EL (cell line): ENCODE measurements at regions not wholly inside any gene's neighbourhood (a gene's known extent, or its start where the extent isn't known, plus 50 kb on each side); places are given as distances from the start of the nearest gene placed in this dataset.
"Not testable (repeated sequence)": the region's sequence is repeated elsewhere in the genome, so short reads cannot be mapped to it uniquely, and the experiment has no call there.

Source experiments
- DNase-seq: peaks from one replicate; pipeline ENCODE4 v3.0.0-alpha.2; 2016

DNA sequence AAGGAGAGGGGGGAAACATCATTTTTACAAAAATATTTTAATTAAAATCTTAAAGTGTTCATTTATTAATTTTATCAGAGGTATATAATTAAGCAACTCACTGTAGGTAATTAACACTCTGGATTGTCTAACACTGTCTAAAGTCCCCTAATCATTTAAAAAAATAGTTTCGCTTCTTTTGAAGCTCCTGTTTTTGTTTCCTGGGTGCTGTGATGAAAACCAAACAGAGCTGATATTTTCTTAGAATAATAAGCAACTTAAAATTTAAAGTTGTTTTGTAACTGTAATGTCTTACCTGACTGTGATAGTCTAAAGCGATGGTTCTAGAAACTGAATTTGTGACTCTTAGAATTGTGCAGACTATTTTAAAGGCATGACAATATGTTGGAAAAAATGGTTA lies 961.0 kb downstream of the GATA3 start:
- no peak for DNase-seq

DNA sequence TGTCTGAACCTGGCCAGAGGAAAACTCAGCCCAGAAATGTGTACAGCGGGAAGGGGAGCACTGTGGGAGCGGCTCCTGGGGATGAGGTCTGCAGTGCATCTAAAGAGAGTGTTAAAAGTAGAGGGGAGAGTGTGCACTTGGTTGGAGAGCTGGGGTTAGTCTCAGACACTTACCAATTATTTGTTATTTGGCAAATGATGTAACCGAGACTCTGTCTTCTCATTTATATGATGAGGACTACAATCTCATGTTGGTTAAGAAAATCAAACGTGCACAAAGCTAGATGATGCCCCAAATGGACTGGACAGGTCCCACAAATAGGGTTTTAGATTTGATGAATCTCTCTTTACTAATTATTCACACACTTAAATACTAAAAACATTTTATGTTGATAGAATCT lies 962.4 kb downstream of the GATA3 start:
- DNase-seq = no peak

DNA sequence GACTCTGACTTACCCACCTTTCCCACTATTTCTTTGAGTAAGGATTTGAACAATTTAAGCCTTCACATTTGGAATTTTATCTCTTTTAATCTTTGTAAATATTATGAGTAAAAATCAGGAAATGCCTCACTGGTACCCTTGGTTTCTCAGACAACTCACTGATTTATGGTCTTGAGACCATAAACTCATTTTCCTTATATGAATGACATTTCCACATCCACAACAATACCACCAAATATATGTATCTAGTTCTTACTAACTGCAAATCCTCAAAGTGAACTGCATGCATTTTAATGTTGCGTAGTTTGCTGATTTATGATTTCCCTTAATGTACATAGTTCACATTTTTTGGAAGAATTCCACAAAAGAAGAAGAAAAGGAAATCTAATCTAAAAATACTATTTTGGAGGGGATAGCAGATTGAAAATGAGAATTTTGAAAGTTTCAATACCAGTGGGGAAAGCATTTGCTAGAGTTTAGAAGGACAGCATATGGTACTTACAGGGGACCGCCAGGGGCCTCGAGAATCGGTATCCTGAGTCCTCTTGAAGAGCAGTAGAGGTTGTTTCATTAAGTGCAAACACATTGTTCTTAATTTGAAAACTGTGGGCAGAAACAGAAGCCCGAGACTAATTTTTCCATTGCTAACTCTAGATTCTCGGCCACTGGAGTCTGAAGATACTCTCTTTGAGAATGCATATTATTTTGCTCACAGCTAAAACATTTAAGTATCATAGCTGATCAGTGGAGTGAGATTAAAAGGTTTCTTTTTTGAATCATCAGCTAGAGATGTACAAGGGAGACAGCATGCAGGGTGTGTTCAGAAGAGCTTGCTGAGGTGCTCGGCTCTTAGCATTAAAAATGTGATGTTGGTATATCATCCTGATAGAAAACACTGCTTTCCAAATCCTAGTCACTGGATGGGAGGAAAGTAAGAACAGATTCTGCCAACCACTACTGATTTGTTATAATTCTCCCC lies 964.0 kb downstream of the GATA3 start:
- no peak for DNase-seq

DNA sequence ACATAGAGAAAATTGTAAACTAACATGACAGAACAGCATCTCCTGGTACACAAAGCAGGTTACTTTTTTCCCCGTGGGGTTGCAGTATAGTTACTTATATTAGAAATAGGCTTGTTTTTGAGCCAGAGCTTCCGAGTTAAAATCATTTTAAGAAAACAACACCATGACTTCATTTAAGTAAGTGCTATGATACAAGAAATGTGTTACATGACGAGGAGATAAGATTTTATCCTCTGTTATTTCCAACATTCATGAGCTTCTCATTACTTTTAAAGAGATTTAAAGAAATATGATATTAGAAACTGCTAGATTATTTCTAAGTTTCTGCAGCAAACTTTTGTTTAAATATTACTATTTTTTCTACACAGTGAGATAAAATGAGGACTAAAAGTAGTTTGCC lies 968.7 kb downstream of the GATA3 start:
- no peak for DNase-seq

DNA sequence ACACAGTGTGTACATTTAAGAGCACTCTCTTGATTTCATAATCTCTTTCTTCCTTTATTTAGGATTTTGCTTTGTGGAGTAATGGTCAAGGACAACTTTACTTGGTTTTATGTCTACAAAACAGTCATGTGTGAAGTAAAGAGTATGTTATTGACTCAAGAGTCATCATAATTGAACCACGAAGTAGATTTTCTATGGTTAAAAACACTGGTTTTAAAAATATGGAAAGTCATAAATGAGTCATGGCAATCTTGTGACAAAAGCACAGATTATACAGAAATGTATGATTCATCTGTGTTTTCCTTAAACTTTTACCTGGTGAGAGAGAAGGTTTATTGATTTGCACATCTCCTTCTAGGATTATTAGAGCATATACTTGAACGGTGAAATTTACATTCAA lies 969.7 kb downstream of the GATA3 start:
- no peak for DNase-seq

DNA sequence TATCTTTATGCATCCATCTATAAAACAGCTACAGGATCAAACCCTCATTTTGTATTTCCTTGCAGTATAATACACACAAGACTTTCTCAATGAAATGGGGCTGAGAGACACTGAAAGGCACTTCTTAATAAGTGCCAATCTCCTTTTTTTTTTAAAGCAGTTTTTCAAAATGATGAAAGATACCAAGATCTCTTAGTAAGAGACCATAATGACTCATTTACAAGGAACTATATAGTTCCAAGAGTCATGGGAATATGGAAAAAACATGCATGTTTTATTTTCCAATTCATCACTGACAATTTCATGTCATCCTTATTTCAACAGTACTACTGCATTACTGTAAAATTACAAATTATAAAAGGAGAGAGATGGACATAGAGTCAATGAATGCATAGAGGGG lies 973.7 kb downstream of the GATA3 start:
- DNase-seq = no peak

DNA sequence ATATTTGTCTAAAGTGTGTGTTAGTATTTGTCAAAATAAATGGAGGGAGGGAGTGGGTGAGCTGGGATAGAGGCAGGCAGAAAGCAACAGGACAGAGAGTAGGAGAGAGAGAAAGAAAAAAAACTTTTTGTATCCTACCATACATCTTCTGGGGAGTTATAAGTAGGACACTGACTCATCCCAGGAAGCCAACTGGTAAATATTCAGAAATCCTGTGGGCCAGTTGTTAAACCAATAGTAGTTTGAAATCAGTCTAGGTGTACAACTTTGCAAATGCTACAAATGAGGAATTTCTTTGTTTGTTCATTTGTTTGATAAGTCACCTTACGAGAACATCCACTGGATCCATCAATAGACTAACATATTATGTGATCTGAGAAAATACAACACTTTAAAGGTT lies 980.9 kb downstream of the GATA3 start:
- no peak for DNase-seq

DNA sequence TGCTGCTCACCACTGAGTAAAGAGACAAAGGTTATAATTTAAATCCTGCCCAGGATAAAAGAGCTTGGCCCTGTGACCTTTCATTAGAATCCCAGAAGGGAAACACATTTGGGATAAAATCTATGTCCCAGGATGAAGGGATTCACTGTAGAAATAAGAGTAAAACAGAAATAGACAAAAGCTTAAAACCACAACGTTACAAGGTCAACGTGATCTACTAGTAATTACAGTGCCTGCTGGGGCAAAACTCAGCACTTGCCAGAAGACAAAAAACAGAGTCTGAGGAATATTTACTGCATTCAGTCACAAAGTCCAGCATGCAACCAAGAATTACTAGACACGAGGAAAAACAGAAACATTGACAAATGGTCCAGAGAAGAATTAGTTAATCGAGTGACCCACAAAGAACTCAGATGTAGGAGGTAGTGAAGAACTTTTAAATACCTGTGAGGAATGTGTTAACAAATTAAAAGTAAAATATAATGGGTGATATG lies 982.3 kb downstream of the GATA3 start:
- no peak for DNase-seq

DNA sequence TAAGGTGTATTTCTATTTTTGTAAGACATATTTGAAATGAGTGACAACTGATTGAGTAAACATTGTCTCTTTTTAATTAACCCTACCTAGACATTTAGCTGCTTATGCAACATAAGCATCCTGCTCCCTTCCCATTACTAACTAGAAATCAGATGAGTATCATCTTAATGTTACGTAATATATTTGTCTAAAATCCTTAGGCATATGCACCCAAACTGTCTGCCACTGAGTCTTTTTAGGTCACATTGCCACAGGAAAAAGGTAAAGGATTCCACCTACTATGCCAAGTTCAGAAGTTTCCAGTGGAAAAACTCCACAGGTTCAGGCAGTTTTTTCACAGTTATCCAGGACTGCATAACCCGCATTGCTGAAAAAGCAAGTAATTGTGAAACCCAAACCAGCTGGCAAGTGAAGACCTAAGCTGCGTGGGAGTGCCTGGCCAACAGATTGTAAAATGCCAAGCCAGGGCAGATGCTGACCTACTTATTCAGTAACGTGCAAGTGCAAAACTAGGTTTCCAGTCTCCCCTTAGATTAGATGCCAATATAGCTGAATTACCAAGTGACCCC lies 983.7 kb downstream of the GATA3 start:
- DNase-seq = no peak

DNA sequence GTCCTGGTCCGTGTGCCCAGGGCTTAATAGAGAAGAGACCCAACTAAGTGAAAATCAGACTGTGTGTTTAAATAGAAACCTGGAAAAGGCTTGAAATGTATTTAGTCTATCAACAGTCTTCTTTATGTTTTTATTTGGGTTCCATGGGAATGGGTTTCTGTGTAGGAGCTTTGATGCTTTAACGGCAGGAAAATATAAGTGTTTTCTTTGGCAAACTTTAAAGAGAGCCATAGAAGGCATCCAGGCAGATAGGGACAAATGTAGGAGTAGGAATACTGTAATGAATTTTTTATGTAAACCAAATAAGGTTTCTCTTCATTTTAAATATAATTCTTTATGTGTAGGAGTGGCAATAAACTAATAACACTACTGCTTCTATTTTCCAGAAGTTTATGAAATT lies 989.0 kb downstream of the GATA3 start:
- no peak for DNase-seq

DNA sequence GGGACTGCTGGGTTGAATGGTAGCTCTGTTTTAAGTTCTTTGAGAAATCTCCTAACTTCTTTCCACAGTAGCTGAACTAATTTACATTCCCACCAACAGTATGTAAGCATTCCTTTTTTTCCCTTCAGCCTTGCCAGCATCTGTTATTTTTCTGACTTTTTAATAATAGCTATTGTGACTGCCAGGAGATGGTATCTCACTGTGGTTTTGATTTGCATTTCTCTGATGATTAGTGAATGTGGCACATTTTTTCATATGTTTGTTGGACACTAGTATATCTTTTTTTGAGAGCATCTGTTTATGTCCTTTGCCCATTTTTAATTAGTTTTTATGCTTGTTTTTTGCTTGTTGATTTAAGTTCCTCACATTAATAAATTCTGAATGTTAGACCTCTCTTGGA lies 990.8 kb downstream of the GATA3 start:
- no peak for DNase-seq

DNA sequence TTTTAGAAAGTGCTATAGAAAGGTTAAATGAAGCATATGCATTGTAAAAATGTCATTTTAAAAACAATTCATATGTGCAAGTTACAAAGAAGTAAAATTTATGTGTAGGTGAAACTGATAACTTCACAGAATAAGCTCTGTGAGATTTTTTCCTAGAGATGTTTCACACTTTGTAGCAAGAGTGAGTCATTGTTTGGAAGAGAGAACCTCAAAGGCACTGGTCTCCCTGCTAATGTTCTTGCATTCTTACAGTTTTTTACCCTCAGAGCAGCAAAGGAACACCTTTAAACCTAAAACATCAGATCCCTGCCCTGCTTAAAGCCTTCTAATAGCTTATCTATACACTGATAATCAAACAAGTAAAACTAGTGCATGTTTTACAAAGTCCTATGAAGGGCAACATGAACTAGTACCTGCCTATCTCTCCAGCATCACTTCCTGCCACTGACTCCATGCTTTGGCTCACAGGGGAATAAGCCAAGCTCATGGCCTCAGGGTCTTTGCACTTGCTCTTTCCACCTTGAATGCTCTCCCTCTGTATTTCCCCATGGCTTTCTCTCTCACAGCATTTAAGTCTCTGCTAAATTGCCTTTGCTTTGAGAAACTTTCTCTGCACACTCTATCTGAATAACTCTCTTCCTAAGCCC lies 997.0 kb downstream of the GATA3 start:
- DNase-seq = no peak

DNA sequence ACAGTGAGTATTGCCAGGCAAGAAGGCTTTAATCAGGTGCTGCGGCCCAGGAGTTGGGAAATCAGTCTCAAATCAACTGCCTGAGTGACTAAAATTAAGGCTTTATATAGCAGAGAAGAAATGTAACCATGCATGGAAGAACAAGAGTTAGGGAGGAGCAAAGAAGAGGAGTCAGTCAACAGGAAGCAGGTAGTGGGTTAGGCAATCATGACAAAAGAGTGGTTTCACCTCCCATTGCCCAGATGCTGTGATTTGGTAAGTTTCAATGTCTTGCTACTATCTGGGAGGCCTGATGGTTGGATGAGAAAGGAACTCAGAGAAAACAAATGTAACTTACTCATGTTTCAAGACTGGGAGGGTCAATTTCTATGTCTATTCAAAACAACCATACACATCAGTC lies 998.3 kb downstream of the GATA3 start:
- DNase-seq = no peak

DNA sequence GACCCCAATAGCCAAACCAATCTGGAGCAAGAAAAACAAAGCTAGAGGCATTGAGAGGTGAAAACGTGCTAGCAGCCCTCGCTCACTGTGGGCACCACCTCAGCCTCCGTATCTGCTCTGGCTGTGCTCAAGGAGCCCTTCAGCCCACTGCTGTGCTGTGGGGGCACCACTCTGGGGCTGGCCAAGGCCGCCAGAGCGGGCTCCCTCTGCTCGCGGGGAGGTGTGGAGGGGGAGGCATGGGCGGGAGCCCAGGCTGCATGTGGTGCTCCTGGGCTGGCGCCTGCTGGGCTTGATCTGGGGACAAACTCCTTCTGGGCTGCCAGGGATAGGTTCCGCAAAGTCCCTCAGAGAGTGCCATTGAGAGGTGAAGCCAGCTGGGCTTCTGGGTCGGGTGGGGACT lies 1002.0 kb downstream of the GATA3 start:
- no peak for DNase-seq

DNA sequence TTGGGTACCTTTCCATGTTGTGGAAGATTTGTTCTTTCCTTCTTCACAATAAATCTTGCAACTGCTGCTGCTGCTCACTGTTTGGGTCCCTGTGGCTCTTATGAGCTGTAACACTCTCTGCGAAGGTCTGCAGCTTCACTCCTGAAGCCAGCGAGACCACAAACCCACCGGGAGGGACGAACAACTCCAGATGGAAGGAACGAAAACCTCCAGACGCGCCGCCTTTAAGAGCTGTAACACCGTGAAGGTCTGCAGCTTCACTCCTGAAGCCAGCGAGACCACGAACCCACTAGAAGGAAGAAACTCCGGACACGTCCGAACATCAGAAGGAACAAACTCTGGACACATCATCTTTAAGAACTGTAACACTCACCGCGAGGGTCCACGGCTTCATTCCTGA lies 1002.8 kb downstream of the GATA3 start:
- DNase-seq = not testable (repeated sequence)

DNA sequence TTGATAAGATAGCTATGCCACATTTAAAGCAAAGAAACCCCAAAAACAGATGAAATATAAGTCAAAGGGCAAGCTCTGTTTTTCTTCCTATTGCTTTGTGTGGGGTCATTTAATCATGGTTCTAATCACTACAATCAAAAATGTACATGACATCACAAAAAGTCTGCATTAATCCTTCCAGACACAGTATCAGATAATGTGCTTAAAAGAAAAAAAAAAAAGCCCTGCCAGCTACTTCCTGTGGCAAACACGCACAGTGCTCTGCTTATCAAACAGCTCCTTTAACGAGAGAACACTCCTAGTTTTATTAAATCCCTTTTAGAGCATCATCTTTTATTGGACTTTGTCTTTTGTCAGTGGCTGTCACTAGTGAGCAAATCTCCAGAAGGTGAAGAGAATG lies 1005.8 kb downstream of the GATA3 start:
- no peak for DNase-seq

DNA sequence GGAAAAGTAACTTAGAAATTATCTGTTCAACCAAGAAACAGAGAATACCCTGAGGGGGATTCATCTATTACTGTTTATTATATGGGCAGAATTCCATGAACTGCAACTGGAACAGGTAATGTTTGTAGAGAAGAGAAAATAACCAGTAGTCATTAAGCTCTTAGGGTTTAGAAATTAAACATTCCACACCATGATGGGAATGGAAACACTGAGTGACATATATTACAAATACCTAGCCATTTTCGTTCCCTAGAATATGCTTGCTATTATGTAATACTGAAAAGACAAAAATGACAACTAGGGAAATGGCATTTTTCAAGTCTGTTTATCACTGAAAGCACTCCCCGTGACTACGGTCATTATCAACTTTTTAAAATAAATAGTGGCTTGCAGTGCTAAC lies 1007.4 kb downstream of the GATA3 start:
- DNase-seq = no peak

DNA sequence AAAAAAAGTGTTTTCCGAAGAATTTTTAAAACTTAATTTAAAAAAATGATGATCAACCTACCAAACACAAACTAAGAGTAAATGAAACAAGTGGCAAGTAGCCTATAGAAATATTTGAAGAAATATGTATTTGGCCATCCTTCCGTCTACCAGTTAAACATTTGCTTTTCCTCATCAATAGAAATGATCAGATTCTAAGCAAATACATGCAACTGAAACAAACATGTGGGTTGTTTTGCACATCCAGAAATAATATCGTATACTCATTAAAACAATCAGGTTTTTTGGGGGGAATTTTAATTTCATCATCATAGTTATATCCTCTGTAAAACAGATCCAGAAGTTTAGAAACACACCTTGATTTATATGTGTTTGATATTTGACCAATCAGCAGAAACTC lies 1011.7 kb downstream of the GATA3 start:
- no peak for DNase-seq

DNA sequence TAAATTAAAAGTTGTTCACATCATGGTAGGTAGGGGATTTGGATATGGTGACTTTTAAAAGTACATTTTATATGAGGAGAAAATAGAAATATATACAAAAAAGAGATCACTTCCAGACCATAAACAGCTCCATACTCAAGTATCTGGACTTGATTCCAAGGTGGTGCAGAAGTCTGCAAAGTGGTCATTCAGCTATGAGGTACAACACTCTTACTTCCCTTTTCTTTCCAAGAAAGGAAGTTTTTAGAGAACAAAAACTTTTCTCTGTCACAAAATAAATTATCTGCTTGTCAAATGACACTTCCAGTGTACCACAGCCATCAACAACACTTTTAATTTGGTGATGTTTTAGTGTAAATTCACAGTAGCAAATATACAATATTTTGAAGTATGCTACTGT lies 1013.5 kb downstream of the GATA3 start:
- DNase-seq = no peak

DNA sequence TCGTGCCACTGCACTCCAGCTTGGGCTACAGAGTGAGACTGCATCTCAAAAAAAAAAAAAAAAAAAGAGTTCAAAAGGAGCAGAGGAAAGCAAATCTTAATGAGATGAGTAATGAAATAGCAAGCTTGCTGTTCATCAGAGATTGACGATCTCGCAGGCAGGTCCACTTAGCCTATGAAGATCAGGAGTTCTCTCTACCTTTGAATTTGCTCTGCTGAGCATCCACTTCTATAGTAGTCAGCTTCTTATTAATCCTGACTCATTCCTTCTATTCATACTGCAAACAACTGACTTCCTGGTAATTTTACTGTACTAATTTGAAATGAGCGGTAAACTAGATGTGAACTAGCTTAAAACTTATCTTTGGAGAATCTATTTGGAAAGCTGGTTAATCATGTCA lies 1014.6 kb downstream of the GATA3 start:
- no peak for DNase-seq

DNA sequence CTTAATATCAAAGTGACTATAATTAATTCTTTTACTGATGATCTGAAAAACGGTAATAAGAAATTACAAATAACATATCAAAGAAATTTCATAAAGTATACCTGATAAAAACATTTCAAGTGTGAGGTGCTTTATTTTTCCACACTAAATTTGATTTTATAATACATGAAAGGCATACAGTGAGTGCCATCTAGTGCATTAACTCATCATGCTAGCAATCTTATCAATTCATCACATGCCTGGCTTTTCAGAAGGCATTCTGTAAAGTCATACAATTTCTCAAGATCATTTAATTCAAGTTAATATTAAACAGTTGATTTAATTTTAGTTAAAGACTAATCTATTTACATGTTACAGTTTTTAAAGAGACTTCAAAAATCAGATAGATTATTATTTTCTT lies 1020.9 kb downstream of the GATA3 start:
- DNase-seq = no peak

DNA sequence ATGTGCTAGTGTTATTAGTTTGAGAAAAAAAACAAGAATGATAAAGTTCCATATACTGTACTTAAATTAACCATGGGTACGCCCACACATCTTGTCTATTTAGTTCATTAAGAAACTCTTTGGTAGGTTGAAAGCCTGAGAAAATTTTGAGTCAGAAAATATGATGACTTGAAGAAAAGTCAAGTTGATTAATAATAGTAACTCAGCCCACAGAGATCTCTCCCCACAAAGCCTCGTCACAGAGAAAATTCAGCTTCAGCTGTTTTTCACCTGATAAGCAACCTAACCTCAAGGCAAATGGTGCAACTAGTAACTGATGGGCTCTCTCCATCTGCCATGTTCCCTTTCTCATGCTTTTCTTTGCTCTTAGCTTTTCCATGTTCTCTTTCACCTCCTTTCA lies 1021.6 kb downstream of the GATA3 start:
- no peak for DNase-seq

DNA sequence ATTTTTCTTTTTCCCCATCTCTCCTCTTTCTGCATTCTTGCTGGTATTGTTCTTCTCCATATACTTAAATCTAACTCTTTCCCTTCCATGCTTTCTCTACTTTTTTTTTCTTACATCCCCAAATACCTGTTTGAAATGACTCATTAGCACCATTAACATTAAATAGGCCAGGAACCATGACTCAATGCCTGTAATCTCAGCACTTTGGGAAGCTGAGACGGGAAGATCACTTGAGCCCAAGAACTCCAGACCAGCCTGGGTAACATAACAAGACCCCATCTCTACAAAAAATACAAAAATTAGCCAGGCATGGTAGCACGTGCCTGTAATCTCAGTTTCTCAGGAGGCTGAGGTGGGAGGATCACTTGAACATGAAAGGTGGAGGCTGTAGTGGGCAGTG lies 1026.8 kb downstream of the GATA3 start:
- no peak for DNase-seq

DNA sequence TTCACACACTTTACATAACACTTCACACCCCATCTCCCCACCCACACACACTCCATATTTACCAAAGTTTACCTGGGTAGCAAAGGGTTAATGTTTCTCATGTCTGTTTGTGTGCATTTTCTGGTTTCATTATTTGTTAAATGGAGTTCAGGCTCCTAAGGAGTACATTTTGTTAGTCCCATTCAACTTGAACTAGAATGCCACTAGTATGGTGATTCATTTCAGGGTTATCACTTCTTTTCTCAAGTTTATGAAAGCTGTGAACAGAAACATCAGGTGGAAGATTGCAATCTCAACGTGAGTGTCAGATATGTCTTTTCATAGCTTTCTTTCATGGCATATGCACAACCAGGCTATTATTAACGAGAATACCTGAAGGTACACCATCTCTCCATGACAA lies 1027.5 kb downstream of the GATA3 start:
- no peak for DNase-seq
